NCI-H2196 treated with DMSO at 0.1 percent for 48 hours (cell line): ENCODE measurements at regions not wholly inside any gene's neighbourhood (a gene's known extent, or its start where the extent isn't known, plus 50 kb on each side); places are given as distances from the start of the nearest gene placed in this dataset.

ENCODE experiments used
- DNase-seq: peaks from one replicate; lab custom pipeline; 2025; ENCODE audit not compliant: unreplicated experiment; lab: John Stamatoyannopoulos, UW

DNA sequence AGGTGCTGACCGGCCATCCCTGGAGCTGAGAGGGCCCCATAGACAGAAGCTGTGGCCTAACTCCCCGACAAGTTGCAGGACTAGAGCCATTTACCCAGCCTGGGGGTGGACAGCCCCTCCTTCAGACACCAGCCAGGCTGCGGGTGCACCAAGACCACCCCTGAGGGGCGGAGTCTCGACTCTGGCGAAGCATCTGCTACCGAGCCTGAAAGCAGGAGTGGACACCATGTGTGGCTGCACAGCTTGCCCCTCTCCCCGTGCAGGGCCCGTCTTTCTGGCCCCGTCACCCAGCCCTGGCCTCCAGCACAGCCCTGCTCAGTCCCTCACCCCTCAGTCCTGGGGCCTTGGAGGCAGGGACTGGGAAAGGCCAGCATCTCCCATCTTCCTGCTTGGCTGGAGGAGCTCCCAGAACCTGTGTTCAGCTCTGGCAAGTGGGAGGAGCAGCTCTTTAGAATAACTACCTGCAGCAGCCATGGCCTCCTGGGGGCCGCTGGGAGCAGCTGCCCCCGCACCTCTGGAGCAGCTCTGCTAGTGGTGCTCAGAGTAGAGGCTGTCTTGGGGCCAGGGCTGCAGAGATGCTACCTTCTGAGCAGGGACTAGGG, 275.8 kb downstream of the NDUFA10 start:
- no peak for DNase-seq

DNA sequence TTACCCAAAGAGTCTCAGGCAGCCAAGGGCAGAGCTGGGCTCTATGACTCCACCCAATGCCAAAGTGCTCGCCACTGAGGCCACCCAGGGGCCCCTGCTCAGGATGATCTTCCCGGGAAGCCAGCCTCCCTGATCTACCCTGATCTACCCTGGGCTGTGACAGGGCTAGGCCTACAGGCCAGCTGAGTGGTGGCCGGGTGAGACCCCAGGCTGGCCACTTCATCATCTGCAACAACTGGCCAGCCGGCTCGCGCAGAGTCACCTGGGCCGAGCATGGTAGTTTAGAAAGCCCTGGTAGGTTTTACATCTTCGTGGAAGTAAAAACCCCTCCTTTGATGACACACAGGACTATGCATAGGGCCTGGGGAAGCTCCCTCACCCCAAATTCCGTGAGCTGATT, 276.3 kb downstream of the NDUFA10 start:
- DNase-seq, result no peak

DNA sequence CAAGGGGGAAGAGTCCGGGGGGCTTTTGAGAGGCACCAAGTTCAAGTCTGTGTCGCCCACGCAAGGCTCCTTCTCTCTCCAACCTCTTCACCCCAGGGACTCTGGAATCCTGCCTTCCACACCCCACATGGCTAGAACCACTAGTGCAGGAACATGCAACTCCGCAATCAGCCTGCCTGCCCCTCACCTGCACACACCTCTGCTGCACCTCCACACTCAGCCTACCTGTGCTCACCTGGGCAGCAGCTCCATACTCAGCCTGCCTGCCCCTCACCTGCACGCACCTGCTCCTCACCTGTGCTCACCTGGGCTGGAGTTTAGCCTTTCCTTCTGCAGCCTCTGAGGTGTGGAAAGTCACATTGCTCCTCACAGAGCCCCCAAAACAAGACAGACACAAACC, 277.4 kb downstream of the NDUFA10 start:
- DNase-seq, result no peak

DNA sequence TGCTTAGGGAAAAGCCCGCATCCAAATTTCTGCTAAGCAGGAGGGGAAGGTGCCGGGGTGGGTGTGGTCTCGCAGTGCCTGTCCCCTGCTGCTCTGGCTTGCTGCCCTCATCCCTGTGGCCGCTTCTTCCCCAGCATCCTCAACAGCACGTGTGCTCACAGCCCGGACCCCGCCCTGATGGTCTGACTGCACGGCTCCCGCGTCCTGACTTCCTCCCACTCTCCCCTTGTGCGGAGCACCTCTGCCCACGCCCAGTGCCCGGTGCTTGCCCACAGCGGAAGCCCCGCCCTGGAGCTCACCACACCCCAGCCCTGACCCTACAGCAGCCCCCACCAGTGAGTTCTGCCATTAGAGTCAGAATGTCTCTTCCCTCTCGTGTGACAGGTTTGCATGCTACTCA, 277.9 kb downstream of the NDUFA10 start:
- DNase-seq, result no peak

DNA sequence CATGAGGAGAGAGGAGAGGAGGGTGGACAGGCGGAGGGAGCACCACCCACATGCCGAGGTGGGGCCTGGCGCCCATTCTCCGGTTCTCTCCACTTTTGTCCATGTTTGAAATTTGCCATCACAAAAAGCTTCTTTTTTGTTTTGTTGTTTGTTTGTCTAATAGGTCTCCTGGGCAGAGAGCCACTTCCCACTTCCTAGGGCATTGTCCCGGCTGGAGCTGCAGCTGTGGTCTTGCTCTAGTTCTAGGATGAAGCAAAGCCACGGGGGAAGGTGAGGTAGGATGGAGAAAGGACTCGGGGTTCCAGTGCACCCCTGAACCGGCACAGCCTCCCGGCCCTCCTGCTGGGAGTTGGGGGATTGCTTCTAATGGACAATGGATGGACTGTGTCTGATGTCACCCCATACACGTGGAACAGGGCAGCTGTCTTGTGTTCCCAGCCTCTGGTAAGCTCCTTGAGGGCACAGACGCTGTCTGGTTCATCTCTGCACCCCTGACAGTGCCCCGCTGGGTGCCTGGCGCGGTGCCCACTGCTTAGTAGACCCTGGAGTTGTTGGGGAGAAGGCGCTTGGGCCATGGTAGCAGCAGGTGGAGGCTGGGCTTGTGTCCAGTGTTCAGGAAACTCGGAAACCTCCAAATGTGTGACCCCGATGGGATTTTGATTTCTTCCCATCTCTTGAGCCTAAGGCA, 278.4 kb downstream of the NDUFA10 start:
- no peak for DNase-seq

DNA sequence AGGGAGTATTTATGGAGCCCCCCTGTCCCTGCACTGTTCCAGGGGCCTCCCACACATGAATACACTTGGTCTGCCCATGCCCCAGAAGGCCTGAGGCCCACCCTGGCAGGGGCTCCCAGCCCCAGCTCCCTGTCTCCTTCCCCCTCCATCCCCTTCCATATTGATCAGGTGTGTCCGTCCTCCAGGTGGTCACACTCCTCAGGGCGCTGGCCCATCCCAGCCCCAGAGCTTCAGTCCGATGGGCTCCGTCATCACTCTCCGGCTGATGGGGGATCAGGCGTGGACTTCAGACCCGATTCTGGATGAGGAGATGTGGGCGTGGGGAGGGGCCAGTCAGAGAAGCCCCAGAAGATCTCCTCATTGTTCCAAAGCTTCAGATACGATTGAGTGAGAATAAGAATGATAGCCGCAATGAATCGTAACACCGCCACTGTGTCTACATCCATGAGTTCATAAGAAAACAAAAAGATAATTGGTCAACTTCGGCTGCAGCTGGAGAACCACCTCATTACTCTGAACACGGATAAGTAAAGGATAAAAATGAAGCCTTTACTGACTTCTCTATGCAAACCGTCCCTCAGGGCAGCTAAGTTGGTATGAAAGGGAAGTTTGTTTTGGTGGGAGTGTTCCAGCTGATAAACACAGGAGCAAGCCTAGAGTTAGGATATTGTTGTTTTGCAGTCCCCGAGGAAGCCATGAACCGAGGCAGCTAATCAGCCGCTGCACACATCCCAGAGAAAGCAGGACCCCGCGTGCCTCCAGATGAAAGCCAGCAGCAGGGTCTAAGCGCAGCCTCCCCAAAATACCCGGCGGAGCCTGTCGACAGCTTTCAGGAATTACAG, 279.5 kb downstream of the NDUFA10 start:
- no peak for DNase-seq

DNA sequence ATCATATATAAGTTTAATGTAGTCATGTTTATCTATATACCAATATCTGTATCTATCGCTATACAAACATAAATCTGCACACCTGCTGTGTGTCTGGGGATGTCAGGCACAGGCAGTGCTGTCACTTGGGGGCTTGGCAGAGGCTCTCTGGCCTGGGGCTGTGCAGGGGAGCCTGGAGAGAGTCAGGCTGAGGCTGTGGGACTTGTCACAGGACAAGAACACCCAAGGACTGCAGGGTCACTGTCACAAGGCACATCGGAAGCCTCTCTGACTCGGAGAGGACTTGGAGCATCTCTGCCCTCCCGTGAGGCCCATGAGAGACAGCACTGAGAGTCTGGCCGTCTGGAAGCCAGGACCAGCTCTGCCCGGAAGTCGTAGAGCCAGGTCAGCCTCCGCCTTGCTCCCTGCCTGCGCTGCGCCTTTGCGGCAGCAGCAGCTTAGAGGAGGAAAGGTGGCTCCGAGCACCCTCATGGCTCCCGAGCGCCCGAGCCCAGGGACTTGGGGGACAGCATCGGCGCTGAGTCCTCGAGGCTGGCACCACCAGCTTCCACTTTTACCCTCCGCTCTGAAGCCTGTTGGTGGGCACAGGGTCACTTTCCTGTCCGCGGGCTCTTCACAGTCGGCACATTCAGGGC, 280.3 kb downstream of the NDUFA10 start:
- no peak for DNase-seq

DNA sequence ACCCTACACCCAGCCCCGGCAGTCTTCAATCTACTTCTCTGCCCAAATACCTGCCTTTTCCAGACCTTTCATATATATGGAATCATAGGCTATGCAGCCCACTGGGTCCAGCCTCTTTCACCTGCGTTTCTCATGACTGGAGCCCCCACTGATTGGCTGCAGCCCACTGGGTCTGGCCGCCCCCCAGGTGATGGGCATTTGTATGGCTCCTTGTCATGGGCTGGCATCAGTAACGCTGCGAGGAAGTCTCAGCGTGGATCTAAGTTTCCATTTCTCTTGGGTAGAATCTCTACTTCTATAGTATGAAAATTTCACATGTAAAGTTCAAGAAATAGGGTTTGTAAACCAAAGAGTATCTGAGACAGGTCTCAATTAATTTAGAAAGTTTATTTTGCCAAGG, 281.9 kb downstream of the NDUFA10 start:
- no peak for DNase-seq

DNA sequence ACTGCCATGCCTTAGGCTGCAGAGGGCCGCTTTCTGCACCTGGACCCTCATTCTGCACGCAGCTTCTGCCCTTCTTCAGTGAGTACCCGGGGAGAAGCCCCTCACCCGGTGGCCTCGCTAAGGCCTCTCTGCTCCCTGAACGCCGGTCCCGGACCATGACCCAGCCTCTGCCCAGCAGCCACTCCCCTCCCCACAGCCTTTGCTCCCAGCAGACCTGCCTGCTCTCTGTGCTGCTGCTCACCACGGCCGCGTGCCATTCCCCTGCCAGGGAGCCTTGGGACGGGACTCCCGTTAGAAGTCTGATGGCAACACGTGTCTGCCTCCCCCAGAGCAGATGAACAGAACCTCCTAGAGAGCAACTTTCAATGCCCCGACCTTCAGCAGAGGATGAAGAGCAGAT, 282.8 kb downstream of the NDUFA10 start:
- no peak for DNase-seq

DNA sequence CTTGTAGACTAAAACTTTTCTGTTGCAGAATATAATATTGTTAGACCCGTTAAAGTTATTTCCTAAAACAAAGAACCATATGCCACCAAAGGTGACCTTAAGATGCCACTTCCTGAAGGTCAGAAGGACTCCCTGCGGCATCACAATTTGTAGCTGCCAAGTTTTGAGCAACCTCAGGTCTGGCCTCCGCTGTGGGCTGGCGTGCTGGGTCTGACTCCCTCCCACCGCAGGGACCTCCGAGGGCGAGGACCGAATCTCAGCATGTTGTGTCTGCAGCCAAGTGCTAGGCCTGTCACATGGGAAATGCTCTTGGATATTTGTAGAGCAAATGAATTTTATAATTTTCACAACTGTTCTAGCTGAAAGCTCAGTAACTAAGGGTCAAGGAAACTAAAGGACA, 285.9 kb downstream of the NDUFA10 start:
- no peak for DNase-seq

DNA sequence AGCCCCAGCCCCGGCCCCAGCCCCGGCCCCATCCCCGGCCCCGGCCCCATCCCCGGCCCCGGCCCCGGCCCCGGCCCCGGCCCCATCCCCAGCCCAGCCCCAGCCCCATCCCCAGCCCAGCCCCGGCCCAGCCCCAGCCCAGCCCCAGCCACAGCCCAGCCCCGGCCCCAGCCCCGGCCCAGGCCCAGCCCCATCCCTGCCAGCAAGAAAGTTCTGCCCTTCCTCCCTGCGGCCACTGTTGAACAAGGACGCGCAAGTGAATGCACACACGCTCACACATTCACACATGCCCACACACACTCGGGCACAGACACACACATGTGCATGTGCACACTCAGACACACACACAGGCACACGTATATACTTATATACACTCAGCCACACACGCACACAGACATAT, 287.0 kb downstream of the NDUFA10 start:
- no peak for DNase-seq

DNA sequence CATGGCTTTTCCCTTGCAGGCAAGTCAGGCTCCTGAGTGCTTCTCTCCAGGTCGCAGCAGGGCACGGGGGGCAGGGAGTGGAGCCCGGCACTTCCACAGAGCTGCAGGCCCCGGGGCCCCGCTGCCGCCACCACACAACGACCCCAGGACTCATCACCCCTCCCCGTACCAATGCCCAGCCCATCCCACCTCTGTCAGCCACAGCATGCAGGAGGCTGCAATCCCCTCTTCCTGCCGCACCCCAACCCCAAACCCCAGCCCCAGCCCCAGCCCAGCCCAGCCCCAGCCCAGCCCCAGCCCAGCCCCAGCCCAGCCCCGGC, 288.0 kb downstream of the NDUFA10 start:
- DNase-seq, result no peak

DNA sequence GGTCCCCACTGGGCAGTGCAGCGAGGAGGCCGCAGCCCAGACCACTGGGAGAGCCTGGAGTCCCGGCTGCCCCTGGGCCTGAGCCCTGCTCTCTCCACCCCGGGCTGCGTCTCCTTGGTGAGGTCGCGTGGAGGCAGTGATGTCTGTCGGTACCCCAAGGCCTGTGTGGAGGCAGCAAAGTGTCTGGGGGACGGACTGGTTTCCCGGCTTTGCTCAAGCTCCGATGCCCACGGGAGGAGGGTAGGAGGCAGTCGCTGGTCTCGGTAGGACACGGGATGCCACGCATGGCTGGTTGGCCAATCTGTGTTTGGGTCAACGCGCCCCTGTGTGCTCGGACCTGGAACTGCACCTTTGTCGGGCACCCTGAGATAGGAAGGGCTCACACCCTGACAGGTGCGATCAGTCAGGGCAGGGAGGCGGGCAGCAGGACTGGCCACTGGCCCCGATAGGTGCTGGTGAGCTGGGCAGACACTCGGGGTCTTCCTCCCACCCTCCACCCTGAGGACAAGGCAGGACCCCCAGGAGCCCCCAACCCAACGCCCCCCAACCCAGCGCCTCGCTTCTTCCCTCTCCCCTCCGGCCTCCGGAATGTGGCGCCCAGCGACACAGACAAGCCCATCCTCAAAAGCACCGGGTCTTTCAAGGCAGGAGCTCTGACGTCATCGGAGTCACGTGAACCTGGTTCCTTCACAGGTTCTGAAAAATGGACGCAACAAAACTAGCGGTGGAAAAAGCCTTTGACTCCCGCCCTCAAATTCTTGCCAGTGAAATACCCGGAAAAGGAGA, 288.6 kb downstream of the NDUFA10 start:
- no peak for DNase-seq

DNA sequence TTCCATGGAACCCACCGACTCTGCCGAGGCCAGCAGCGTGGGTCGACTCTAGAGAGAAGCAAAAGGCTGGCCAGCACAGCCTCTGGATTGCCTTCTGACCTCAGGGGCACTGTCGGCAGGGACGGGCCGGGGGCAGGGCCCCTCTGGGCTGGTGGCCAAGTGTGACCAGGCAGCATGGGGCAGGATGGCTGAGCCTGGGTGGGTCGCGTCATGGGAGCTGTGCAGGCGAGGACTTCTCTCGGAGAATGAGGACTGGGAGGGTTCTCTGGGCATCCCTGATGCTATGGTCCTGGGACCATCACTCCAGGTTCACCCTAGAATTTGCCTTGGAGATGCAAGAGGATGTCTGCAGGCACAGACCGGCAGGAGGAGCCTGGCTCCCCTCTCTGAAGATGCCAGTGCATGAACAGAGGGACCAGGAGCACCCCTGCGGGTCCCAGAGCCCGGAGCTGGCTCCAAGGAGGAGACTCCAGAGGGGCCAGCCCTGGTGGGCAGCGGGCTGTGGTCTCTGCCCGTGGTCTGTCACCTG, 289.2 kb downstream of the NDUFA10 start:
- no peak for DNase-seq

DNA sequence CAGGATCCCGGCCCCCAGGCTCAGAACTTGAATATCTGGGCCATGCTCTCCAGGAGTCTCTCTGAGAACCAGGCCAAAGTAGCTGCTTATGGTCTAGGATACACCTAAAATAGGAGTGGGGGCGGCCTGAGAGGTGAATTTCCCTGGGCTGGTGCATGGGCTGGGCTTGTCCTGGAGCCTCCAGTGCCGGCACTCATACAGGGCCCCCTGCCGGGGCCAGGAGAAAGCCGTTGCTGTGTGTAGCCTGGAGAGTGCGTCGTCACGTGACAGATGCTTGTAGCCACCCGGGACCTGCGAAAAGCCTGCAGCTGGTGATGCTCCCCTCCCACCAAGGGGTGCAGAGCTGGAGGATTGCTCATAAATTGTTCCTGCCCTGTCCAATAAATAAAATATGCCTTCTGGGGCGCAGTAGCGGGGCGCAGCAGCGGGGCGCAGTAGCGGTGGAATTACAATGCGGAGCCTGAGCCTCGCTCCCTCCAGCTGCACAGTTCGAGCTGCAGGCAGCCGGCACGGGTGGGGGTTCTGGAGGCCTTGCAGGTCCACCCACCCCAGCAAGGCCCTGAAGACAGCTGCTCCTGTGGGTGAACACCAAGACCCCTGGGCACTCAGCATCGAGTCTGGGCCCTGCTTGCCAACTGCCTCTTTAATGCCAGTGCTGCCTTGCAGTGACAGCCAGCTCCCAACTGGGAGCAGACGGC, 289.9 kb downstream of the NDUFA10 start:
- DNase-seq, result no peak

DNA sequence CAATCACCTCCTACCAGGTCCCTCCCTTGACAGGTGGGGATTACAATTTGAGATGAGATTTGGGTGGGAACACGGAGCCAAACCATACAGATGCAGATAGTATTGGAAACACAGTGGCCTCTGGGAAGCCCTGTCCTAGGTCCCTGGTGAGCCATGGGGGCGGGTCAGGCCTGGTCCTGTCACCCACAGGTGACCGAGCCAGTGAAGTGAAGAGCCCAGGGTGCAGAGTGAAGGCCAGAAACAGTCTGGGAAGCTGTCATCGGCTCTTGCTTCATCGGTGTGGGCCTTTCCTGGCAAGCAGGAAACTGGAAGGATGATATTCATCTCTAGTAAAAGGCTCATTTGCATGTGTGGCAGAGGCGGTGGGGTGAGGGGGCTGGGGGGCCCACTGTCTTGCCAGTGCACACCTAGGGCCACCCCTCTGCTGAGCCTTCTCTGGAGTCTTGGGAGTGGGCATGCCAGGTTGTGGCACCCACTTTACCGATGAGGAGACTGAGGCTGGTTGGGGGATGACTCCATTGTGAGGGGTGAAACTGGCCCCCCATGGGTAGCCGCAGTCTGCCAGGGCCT, 290.6 kb downstream of the NDUFA10 start:
- DNase-seq, result no peak

DNA sequence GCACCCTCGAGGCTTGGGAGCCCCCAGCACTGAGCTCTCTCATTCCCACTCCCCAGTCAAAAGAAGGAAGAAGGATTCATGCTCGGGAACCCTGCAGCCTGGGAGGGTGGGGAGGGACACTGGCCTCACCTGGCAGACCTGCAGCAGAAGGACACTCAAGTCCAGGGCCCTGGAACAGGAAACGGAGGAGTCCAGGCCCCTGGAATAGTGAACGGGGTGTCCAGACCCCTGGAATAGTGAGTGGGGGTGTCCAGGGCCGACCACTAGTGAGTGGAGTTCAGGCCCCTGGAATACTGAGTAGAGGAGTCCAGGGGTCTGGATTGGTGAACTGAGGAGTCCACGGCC, 292.5 kb downstream of the NDUFA10 start:
- DNase-seq, result no peak

DNA sequence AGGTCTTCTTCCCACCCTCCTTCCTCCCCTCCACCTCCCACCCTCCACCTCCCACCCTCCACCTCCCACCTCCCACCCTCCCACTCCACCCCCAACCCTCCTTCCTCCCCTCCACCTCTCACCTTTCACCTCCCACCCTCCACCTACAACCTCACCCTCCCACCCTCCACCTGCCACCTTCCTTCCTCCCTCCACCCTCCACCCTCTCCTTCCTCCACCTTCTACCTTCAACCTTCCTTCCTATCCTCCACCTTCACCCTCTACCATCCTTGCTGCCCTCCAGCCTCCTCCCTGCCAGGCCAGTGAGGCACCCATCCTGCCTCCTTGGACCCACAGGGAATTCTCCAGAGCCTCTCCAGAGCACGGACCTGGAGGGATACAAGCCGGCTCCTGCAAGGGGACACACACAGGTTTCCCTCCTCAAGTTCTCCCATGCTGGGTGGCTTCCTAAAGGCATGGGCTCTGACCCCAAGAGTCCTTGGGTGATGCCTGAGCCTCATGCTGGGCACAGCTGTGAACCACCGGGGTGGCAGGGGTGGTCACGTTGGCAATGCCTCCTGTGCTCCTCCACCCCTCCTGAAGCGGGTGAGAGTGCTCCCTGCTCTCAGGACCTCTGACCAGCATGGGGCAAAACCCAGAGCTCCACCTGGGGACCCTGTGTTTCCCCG, 293.0 kb downstream of the NDUFA10 start:
- DNase-seq, result no peak

DNA sequence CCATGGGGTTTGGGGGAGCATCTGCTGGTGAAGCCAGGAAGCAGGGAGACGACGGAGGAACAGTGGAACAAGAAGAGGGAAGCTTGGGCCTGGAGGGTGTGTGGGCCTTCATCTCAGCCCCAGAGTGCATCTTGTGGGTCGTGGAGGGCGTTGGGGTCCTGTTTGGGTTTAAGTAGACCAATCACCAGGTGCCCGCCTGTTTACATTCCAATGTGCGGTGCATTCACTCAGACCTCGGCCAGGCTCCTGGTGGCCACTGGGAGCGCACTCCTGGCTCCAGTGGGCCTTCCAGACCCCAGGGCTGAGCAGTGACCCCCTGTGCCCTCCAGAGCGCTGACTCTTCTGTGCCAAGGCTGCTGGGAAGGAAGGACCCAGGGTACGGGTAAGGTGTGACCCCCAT, 293.7 kb downstream of the NDUFA10 start:
- DNase-seq, result no peak

DNA sequence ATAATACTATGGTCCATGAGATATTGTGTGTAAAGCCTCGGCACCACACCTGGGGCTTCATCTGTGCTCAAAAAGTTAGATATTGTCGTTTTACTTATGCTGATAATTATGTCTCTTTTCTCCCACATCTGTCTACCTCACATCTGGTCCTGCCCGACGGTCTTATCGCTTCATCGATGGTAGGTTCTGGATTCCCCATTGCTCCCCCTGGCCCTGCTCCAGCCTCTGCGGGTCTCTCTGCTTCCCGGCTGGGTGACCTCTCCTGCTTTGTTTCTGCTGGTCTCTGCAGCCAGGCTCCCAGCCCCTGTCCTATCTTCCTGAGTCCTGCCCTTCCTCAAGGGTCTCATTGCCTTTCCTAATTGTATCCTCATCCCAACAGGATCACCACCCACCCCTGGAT, 294.2 kb downstream of the NDUFA10 start:
- DNase-seq, result no peak
